ENCODE measurements at regions not wholly inside any gene's neighbourhood (a gene's known extent, or its start where the extent isn't known, plus 50 kb on each side); places are given as distances from the start of the nearest gene placed in this dataset.

DNA sequence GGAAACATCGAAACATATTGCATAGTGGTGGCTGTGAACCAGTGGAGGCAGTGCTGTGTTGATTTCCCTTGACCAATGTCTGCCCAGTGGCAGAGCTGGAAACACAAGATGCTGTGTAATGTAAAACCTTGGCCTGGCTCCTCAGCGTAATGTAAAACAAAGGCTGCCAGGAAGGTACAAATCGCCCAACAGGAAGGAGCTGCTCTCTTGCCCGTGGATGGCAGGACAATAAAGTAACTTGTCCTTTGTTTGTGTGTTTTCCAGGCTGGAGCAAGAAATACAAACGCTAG is 143.4 kb downstream of the PALM2AKAP2 start:
- H3K9me3 ChIP-seq = no peaks in the 10 kb centered on the region
- peaks cover 10% of the 10 kb centered on the region for H3K4me1 ChIP-seq
- no peak overlapping the region for H3K4me3 ChIP-seq
- no peaks in the 10 kb centered on the region for H3K27me3 ChIP-seq
- TF ChIP-seq, protein P1, sequence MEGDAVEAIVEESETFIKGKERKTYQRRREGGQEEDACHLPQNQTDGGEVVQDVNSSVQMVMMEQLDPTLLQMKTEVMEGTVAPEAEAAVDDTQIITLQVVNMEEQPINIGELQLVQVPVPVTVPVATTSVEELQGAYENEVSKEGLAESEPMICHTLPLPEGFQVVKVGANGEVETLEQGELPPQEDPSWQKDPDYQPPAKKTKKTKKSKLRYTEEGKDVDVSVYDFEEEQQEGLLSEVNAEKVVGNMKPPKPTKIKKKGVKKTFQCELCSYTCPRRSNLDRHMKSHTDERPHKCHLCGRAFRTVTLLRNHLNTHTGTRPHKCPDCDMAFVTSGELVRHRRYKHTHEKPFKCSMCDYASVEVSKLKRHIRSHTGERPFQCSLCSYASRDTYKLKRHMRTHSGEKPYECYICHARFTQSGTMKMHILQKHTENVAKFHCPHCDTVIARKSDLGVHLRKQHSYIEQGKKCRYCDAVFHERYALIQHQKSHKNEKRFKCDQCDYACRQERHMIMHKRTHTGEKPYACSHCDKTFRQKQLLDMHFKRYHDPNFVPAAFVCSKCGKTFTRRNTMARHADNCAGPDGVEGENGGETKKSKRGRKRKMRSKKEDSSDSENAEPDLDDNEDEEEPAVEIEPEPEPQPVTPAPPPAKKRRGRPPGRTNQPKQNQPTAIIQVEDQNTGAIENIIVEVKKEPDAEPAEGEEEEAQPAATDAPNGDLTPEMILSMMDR (IDR thresholded peaks at IDR 0.05) = no peak
- H3K36me3 ChIP-seq = no peaks in the 10 kb centered on the region
- ATAC-seq = no peak
- intact Hi-C loops (cut with DNase I) = no loop called here
- DNase-seq = no peak
- H3K27ac ChIP-seq = no peak overlapping the region

DNA sequence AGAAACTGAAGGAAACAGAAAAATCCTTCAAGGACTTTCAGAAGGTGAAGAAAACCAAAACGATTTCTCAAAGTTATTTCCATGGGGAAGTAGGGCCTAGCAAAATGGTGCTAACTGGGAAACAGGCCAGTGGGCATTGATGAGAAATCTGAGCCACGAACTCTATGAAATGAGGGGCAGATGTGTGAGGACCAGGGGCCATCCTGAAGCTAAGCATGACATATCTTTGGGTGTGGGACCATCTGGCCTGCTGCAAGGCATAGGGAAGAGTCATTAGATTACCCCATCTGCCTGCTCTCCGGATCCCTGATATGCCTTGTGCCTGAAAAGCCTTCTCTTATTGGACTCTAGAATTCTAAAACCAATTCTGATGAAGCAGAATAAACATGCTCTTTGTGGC is 143.8 kb downstream of the PALM2AKAP2 start:
- ATAC-seq (no peak), DNase-seq (no peak)
- no peaks in the 10 kb centered on the region for H3K9me3 ChIP-seq
- H3K27me3 ChIP-seq = no peaks in the 10 kb centered on the region
- intact Hi-C loops (cut with DNase I) = no loop called here
- peak overlapping the region; percentile 11 for H3K27ac ChIP-seq
- peaks cover 6% of the 10 kb centered on the region for H3K4me1 ChIP-seq
- H3K4me3 ChIP-seq = no peak overlapping the region
- H3K36me3 ChIP-seq = no peaks in the 10 kb centered on the region
- TF ChIP-seq, protein P1 (IDR thresholded peaks at IDR 0.05) = no peak

- TF ChIP-seq, protein P1 (IDR thresholded peaks at IDR 0.05) = no peak
- intact Hi-C loops (cut with DNase I) = no loop called here
- peaks cover 5% of the 10 kb centered on the region for H3K4me1 ChIP-seq
- H3K4me3 ChIP-seq = no peak overlapping the region
- DNase-seq (no peak), ATAC-seq (no peak)
- no peaks in the 10 kb centered on the region for H3K9me3 ChIP-seq
- H3K36me3 ChIP-seq = no peaks in the 10 kb centered on the region
- H3K27me3 ChIP-seq = no peaks in the 10 kb centered on the region
- no peak overlapping the region for H3K27ac ChIP-seq
Observed at GRCh38 chr9:109925799-109926198, 145.8 kb downstream of the PALM2AKAP2 start.

DNA sequence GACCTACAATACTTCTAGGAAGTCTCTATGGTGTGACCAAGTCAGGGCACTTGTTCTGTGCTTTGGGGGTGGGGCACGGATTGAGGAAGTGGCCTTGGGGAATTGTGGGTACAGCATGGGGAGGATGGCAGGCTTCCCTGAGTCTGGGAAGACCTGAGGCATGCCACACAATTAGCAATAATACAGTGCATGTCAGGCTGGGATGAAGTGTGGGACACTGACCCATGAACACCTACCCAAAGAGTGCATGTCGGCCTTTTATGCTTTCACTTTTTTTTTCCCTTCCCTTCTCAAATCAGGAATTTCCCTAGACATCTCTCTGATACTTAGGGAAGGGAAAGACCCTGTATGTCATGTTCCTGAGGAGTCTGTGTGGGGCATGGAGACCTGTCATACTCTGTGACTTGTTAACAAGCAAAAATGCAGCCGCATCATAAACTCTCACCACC is 146.4 kb downstream of the PALM2AKAP2 start:
- Histone ChIP-seq H3K27me3 (no peaks in the 10 kb centered on the region), H3K4me1 (peaks cover 5% of the 10 kb centered on the region), H3K27ac (no peak overlapping the region), H3K36me3 (no peaks in the 10 kb centered on the region), H3K9me3 (no peaks in the 10 kb centered on the region), H3K4me3 (no peak overlapping the region)
- TF ChIP-seq, protein P1 (IDR thresholded peaks at IDR 0.05) = no peak
- intact Hi-C loops (cut with DNase I) = no loop called here
- ATAC-seq = peak; percentile 83
- no peak for DNase-seq

DNA sequence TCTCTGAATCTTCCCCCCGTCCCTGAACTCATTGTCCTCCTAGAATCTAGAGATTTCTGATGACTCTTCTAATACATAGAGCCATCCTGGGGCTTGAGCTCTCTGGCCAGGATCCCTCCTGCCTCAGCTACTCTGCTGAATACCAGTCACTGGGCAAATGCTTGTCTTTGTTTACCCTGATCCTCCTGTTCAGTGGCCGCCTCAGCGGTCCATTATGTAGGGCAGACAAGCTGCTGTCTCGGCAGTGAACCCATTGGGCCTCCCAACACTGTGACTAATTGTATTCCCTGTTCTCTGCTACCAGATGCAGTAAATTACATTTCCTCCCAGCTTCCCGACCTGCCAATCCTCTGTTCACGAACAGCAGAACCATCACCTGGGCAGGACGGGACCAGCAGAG is 151.6 kb downstream of the PALM2AKAP2 start:
- Histone ChIP-seq H3K4me1 (no peaks in the 10 kb centered on the region), H3K9me3 (no peaks in the 10 kb centered on the region), H3K4me3 (no peak overlapping the region), H3K36me3 (no peaks in the 10 kb centered on the region), H3K27ac (no peak overlapping the region), H3K27me3 (no peaks in the 10 kb centered on the region)
- intact Hi-C loops (cut with DNase I) = no loop called here
- no peak for DNase-seq
- TF ChIP-seq, protein P1 (IDR thresholded peaks at IDR 0.05) = no peak
- ATAC-seq = no peak

- no peaks in the 10 kb centered on the region for H3K9me3 ChIP-seq
- no peak overlapping the region for H3K27ac ChIP-seq
- H3K36me3 ChIP-seq = no peaks in the 10 kb centered on the region
- H3K4me3 ChIP-seq = no peak overlapping the region
- ATAC-seq (no peak), DNase-seq (no peak)
- intact Hi-C loops (cut with DNase I) = no loop called here
- TF ChIP-seq, protein P1 (IDR thresholded peaks at IDR 0.05) = no peak
- no peaks in the 10 kb centered on the region for H3K4me1 ChIP-seq
- H3K27me3 ChIP-seq = no peaks in the 10 kb centered on the region
Observed at GRCh38 chr9:109934136-109934856, 154.3 kb downstream of the PALM2AKAP2 start.
